ENCODE measurements at regions not wholly inside any gene's neighbourhood (a gene's known extent, or its start where the extent isn't known, plus 50 kb on each side); places are given as distances from the start of the nearest gene placed in this dataset.
"Not testable (repeated sequence)": the region's sequence is repeated elsewhere in the genome, so short reads cannot be mapped to it uniquely, and the experiment has no call there.

DNA sequence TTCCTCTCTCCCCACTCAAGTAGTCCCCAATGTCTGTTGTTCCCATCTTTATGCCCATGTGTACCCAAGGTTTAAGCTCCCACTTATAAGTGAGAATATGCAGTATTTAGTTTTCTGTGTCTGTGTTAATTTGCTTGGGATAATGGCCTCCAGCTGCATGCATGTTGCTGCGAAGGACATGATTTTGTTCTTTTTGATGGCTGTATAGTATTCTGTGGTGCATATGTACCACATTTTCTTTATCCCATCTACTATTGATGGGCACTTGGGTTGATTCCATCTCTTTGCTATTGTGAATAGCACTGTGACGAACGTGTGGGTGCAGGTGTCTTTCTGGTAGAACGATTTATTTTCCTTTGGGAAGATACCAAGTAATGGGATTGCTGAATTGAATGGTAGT is 170.2 kb upstream of the AUTS2 start:
- CTCF ChIA-PET, result no interaction called here
- H3K36me3 ChIP-seq (ENCODE audit: control insufficient read depth in 4 of 4, insufficient read depth in 4 of 4, low read length in 3 of 4), result no peaks in the 10 kb centered on the region
- H3K4me1 ChIP-seq (ENCODE audit: control extremely low read depth in 1 of 4, control insufficient read depth in 4 of 4, insufficient read depth in 4 of 4, low read length in 3 of 4), result peaks cover 0 to 16% (median 11%) of the 10 kb centered on the region in 4 experiments
- H3K27me3 ChIP-seq (replicated peaks in 2 of 5; ENCODE audit: control insufficient read depth in 4 of 5, insufficient read depth in 5 of 5, low read length in 4 of 5), result no peaks in the 10 kb centered on the region
- POLR2A ChIA-PET, result no interaction called here
- no peak overlapping the region for H3K4me3 ChIP-seq (ENCODE audit: control insufficient read depth in 1 of 7, extremely low read depth in 1 of 7, insufficient read depth in 4 of 7, low read depth in 2 of 7, low read length in 6 of 7)
- 50% methylated on average over 2 of the region's 4 CpGs for WGBS (ENCODE audit: insufficient coverage)
- no peak for DNase-seq
- H3K27ac ChIP-seq (ENCODE audit: insufficient read depth in 1 of 2, low read depth in 1 of 2, low read length in 2 of 2, poor library complexity in 1 of 2, severe bottlenecking in 2 of 2), result no peak overlapping the region
- H3K9me3 ChIP-seq (ENCODE audit: control extremely low read depth in 1 of 5, control insufficient read depth in 4 of 5, insufficient read depth in 2 of 5, low read depth in 1 of 5, low read length in 4 of 5), result no peaks in the 10 kb centered on the region

DNA sequence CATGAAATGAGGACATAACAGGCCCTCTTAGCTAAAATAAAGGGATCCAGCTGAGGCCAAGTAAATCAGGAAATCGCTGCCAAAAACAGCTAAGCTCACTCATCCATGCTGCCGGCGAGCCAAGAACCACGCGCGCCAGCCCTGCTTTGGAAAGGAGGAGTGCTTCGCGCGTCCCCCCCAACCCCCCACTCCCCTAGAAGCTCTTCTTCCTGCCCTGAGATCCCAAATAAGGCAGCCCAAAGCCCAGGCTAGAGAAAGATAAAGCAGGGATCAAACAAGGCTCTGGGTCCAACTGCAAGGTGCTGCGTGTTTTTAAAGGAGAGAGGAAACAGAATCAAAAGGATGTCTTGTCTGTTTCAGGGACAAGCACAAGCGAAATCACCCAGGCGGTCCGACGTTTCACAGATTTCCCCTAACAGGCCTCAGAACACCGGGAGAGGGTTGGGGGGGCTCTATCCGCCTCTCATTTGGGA is 168.3 kb upstream of the AUTS2 start:
- Histone ChIP-seq H3K4me3 (ENCODE audit: control insufficient read depth in 1 of 7, extremely low read depth in 1 of 7, insufficient read depth in 4 of 7, low read depth in 2 of 7, low read length in 6 of 7) (peak overlapping the region in 4 of 7 experiments; percentile 10 to 48 (median 30)), H3K27me3 (replicated peaks in 2 of 5; ENCODE audit: control insufficient read depth in 4 of 5, insufficient read depth in 5 of 5, low read length in 4 of 5) (no peaks in the 10 kb centered on the region), H3K9me3 (ENCODE audit: control extremely low read depth in 1 of 5, control insufficient read depth in 4 of 5, insufficient read depth in 2 of 5, low read depth in 1 of 5, low read length in 4 of 5) (no peaks in the 10 kb centered on the region), H3K4me1 (ENCODE audit: control extremely low read depth in 1 of 4, control insufficient read depth in 4 of 4, insufficient read depth in 4 of 4, low read length in 3 of 4) (peaks cover 0 to 16% (median 12%) of the 10 kb centered on the region in 4 experiments), H3K36me3 (ENCODE audit: control insufficient read depth in 4 of 4, insufficient read depth in 4 of 4, low read length in 3 of 4) (no peaks in the 10 kb centered on the region), H3K27ac (ENCODE audit: insufficient read depth in 1 of 2, low read depth in 1 of 2, low read length in 2 of 2, poor library complexity in 1 of 2, severe bottlenecking in 2 of 2) (no peak overlapping the region)
- POLR2A ChIA-PET, result no interaction called here
- WGBS (ENCODE audit: insufficient coverage), result 10% methylated on average over 15 of the region's 16 CpGs
- CTCF ChIA-PET, result interaction anchor here (0.6 to 2.1 kb wide), 3 partner anchors 10 to 369 kb away, joined by 3 to 8 read pairs (median 3); no protein-coding TSS in a partner anchor
- peak in 2 of 3 donors; percentile 19 to 28 for DNase-seq

DNA sequence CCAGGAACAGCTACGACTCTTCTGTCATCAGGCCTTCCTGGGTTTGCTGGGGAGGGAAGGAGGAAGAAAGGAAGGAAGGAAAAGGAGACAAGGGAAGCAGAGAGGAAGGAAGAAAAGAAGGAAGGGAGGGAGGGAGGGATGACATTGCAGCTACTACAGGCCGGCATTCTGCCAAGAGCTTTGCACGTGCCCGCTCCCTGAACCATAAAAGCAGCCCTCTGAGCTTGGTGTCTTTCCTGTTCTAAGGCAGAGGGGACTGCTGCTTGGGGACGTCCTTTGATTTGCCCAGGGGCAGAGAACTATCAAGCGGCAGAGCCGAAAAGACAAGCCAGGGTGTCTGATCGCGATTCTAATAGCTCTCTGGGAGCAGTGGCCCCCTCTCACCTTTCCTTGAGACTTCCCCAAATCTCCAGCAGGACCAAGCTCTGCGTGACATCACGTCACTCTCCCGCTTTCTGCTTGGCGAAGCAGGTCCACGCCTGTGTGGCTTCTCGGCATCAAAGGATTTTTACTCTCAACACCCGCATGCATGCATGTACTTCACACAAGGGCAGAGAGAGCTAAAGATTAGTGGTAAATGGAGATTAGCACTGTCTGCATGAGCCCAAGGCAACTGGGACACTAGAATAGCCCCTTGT is 167.8 kb upstream of the AUTS2 start:
- WGBS (ENCODE audit: insufficient coverage), result 13% methylated on average over 12 of the region's 16 CpGs
- POLR2A ChIA-PET, result no interaction called here
- H3K4me3 ChIP-seq (ENCODE audit: control insufficient read depth in 1 of 7, extremely low read depth in 1 of 7, insufficient read depth in 4 of 7, low read depth in 2 of 7, low read length in 6 of 7), result peak overlapping the region in 3 of 7 experiments; percentile 26 to 48 (median 33)
- H3K9me3 ChIP-seq (ENCODE audit: control extremely low read depth in 1 of 5, control insufficient read depth in 4 of 5, insufficient read depth in 2 of 5, low read depth in 1 of 5, low read length in 4 of 5), result no peaks in the 10 kb centered on the region
- peak; percentile 42 to 70 (median 70) for DNase-seq
- H3K27me3 ChIP-seq (replicated peaks in 2 of 5; ENCODE audit: control insufficient read depth in 4 of 5, insufficient read depth in 5 of 5, low read length in 4 of 5), result no peaks in the 10 kb centered on the region
- CTCF ChIA-PET, result interaction anchor here (0.9 to 2.1 kb wide), 2 partner anchors 10 to 368 kb away, joined by 3 to 8 read pairs; no protein-coding TSS in a partner anchor
- no peak overlapping the region for H3K27ac ChIP-seq (ENCODE audit: insufficient read depth in 1 of 2, low read depth in 1 of 2, low read length in 2 of 2, poor library complexity in 1 of 2, severe bottlenecking in 2 of 2)
- no peaks in the 10 kb centered on the region for H3K36me3 ChIP-seq (ENCODE audit: control insufficient read depth in 4 of 4, insufficient read depth in 4 of 4, low read length in 3 of 4)
- H3K4me1 ChIP-seq (ENCODE audit: control extremely low read depth in 1 of 4, control insufficient read depth in 4 of 4, insufficient read depth in 4 of 4, low read length in 3 of 4), result peaks cover 0 to 16% (median 12%) of the 10 kb centered on the region in 4 experiments

DNA sequence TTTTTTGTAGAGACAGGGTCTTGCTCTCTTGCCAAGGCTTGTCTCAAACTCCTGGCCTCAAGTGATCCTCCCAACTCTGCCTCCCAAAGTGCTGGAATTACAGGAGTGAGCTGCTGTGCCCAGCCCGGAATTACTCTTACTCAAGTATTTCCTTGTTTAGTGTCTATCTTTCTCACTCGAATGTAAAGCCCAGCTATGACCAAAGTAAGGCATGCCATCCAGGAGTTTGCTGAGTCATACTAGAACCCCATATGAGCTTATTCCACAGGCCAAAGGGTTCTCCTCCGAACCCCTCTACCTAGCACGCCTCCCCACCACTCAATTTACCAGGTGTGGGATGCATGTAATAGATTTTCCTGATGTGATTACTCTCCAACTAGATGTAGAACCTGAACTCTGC is 166.6 kb upstream of the AUTS2 start:
- Histone ChIP-seq H3K4me3 (ENCODE audit: control insufficient read depth in 1 of 7, extremely low read depth in 1 of 7, insufficient read depth in 4 of 7, low read depth in 2 of 7, low read length in 6 of 7) (no peak overlapping the region), H3K27ac (ENCODE audit: insufficient read depth in 1 of 2, low read depth in 1 of 2, low read length in 2 of 2, poor library complexity in 1 of 2, severe bottlenecking in 2 of 2) (no peak overlapping the region), H3K4me1 (ENCODE audit: control extremely low read depth in 1 of 4, control insufficient read depth in 4 of 4, insufficient read depth in 4 of 4, low read length in 3 of 4) (peaks cover 0 to 16% (median 12%) of the 10 kb centered on the region in 4 experiments), H3K27me3 (replicated peaks in 2 of 5; ENCODE audit: control insufficient read depth in 4 of 5, insufficient read depth in 5 of 5, low read length in 4 of 5) (no peaks in the 10 kb centered on the region), H3K9me3 (ENCODE audit: control extremely low read depth in 1 of 5, control insufficient read depth in 4 of 5, insufficient read depth in 2 of 5, low read depth in 1 of 5, low read length in 4 of 5) (no peaks in the 10 kb centered on the region), H3K36me3 (ENCODE audit: control insufficient read depth in 4 of 4, insufficient read depth in 4 of 4, low read length in 3 of 4) (no peaks in the 10 kb centered on the region)
- DNase-seq, result no peak
- CTCF ChIA-PET, result no interaction called here
- POLR2A ChIA-PET, result no interaction called here
- 100% methylated on average over 1 of the region's 4 CpGs for WGBS (ENCODE audit: insufficient coverage)

DNA sequence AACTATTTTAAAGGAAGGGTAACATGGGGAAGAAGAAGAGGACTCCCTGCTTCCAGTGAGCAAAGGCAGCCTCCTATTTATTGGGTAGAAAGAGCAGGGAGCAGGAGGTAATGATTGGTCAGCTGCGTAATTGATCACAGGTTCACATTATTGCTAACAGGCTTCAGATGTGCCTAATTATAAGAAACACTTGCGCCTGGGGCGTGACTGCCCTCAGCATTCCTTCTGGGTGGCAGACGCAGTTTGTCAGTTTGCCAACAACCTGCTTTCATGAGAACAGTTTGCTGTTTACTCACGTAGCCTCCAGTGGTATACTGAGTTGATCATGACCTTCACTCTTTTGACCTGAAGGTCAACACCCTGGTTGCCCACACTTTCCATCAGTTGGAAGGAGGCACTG is 166.0 kb upstream of the AUTS2 start:
- CTCF ChIA-PET; H3K4me3 ChIP-seq (ENCODE audit: control insufficient read depth in 1 of 7, extremely low read depth in 1 of 7, insufficient read depth in 4 of 7, low read depth in 2 of 7, low read length in 6 of 7); H3K36me3 ChIP-seq (ENCODE audit: control insufficient read depth in 4 of 4, insufficient read depth in 4 of 4, low read length in 3 of 4); H3K9me3 ChIP-seq (ENCODE audit: control extremely low read depth in 1 of 5, control insufficient read depth in 4 of 5, insufficient read depth in 2 of 5, low read depth in 1 of 5, low read length in 4 of 5); POLR2A ChIA-PET; H3K27ac ChIP-seq (ENCODE audit: insufficient read depth in 1 of 2, low read depth in 1 of 2, low read length in 2 of 2, poor library complexity in 1 of 2, severe bottlenecking in 2 of 2); DNase-seq; H3K27me3 ChIP-seq (replicated peaks in 2 of 5; ENCODE audit: control insufficient read depth in 4 of 5, insufficient read depth in 5 of 5, low read length in 4 of 5): not testable (repeated sequence)
- WGBS (ENCODE audit: insufficient coverage), result 98% methylated on average over 5 of the region's 5 CpGs
- peaks cover 0 to 16% (median 12%) of the 10 kb centered on the region in 4 experiments for H3K4me1 ChIP-seq (ENCODE audit: control extremely low read depth in 1 of 4, control insufficient read depth in 4 of 4, insufficient read depth in 4 of 4, low read length in 3 of 4)

DNA sequence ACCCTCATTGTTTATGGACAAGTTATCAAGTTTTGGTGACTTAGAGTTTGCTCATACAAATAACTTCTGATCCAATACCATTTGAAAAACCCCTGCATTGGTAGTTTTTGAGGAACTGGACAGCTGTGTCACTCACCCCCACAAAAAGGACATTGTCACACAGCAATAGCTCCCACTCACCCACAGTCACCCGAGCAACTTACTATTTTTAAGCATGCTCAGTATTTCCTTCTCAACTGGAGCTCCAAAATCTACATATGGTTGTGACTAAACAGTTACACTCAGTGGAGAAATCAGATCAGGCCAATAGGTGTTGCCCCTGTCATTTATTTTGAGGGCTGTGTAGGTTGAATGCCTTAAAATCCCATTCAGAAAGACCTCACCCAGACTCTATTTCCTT is 165.2 kb upstream of the AUTS2 start:
- H3K4me1 ChIP-seq (ENCODE audit: control extremely low read depth in 1 of 4, control insufficient read depth in 4 of 4, insufficient read depth in 4 of 4, low read length in 3 of 4), result peaks cover 0 to 16% (median 12%) of the 10 kb centered on the region in 4 experiments
- H3K4me3 ChIP-seq (ENCODE audit: control insufficient read depth in 1 of 7, extremely low read depth in 1 of 7, insufficient read depth in 4 of 7, low read depth in 2 of 7, low read length in 6 of 7), result no peak overlapping the region
- no peak for DNase-seq
- H3K36me3 ChIP-seq (ENCODE audit: control insufficient read depth in 4 of 4, insufficient read depth in 4 of 4, low read length in 3 of 4), result no peaks in the 10 kb centered on the region
- H3K27me3 ChIP-seq (replicated peaks in 2 of 5; ENCODE audit: control insufficient read depth in 4 of 5, insufficient read depth in 5 of 5, low read length in 4 of 5), result no peaks in the 10 kb centered on the region
- no CpG with 5 or more reads among the region's 1 CpG for WGBS (ENCODE audit: insufficient coverage)
- CTCF ChIA-PET, result interaction anchor here (1.0 kb wide), 1 partner anchor 11 kb away, joined by 3 read pairs; no protein-coding TSS in a partner anchor
- H3K27ac ChIP-seq (ENCODE audit: insufficient read depth in 1 of 2, low read depth in 1 of 2, low read length in 2 of 2, poor library complexity in 1 of 2, severe bottlenecking in 2 of 2), result no peak overlapping the region
- POLR2A ChIA-PET, result no interaction called here
- H3K9me3 ChIP-seq (ENCODE audit: control extremely low read depth in 1 of 5, control insufficient read depth in 4 of 5, insufficient read depth in 2 of 5, low read depth in 1 of 5, low read length in 4 of 5), result no peaks in the 10 kb centered on the region

DNA sequence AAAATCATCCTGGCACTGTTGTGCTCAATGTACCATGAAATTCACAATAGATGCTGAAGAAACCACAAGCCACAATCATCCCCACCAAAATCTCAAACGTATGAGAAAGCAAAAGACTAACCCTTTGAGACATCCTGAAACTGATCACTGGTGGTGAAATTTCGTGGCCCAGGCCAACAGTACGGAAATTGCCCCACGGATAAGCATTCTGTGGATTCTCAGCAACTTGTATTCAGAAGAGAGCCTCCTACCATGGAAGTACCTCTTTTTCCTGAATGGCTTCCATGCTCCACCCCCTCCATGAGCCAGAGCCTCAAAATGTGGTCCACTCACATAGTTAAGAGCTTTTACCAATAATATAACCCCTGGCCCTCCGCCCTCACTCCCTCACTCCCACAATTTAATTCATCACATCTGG is 163.9 kb upstream of the AUTS2 start:
- Histone ChIP-seq H3K4me3 (ENCODE audit: control insufficient read depth in 1 of 7, extremely low read depth in 1 of 7, insufficient read depth in 4 of 7, low read depth in 2 of 7, low read length in 6 of 7) (no peak overlapping the region), H3K9me3 (ENCODE audit: control extremely low read depth in 1 of 5, control insufficient read depth in 4 of 5, insufficient read depth in 2 of 5, low read depth in 1 of 5, low read length in 4 of 5) (peaks cover 0 to 2% (median 0%) of the 10 kb centered on the region in 5 experiments), H3K36me3 (ENCODE audit: control insufficient read depth in 4 of 4, insufficient read depth in 4 of 4, low read length in 3 of 4) (no peaks in the 10 kb centered on the region), H3K27ac (ENCODE audit: insufficient read depth in 1 of 2, low read depth in 1 of 2, low read length in 2 of 2, poor library complexity in 1 of 2, severe bottlenecking in 2 of 2) (no peak overlapping the region), H3K27me3 (replicated peaks in 2 of 5; ENCODE audit: control insufficient read depth in 4 of 5, insufficient read depth in 5 of 5, low read length in 4 of 5) (no peaks in the 10 kb centered on the region), H3K4me1 (ENCODE audit: control extremely low read depth in 1 of 4, control insufficient read depth in 4 of 4, insufficient read depth in 4 of 4, low read length in 3 of 4) (peaks cover 0 to 16% (median 12%) of the 10 kb centered on the region in 4 experiments)
- DNase-seq, result no peak
- WGBS (ENCODE audit: insufficient coverage), result 70% methylated on average over 5 of the region's 5 CpGs
- ChIA-PET CTCF (no interaction called here), POLR2A (no interaction called here)
